GM19467 (cell line): ENCODE measurements at regions not wholly inside any gene's neighbourhood (a gene's known extent, or its start where the extent isn't known, plus 50 kb on each side); places are given as distances from the start of the nearest gene placed in this dataset.

Experiments
- ATAC-seq: cut with Tn5 transposase; IDR thresholded peaks from one replicate; pipeline ENCODE4 v1.9.1; 2021; ENCODE audit warnings: mild to moderate bottlenecking, moderate library complexity; ENCODE audit not compliant: unreplicated experiment

GRCh38 chr4:128403586-128403985 lies 116.0 kb upstream of the PGRMC2 start:
- no peak for ATAC-seq

- no peak for ATAC-seq
Measured at GRCh38 chr4:128394778-128395177, 107.2 kb upstream of the PGRMC2 start.

- ATAC-seq: no peak
Measured at GRCh38 chr4:128393101-128393704, 105.6 kb upstream of the PGRMC2 start.

GRCh38 chr4:128390475-128390996 lies 102.9 kb upstream of the PGRMC2 start:
- ATAC-seq: no peak

- ATAC-seq: no peak
Measured at GRCh38 chr4:128388796-128389195, 101.2 kb upstream of the PGRMC2 start.

- no peak for ATAC-seq
Measured at GRCh38 chr4:128388352-128388630, 100.7 kb upstream of the PGRMC2 start.

GRCh38 chr4:128387600-128388351 lies 100.2 kb upstream of the PGRMC2 start:
- no peak for ATAC-seq

- ATAC-seq: no peak
Measured at GRCh38 chr4:128386761-128387599, 99.4 kb upstream of the PGRMC2 start.

- no peak for ATAC-seq
Measured at GRCh38 chr4:128385683-128386304, 98.2 kb upstream of the PGRMC2 start.

- ATAC-seq: no peak
Measured at GRCh38 chr4:128384765-128385598, 97.4 kb upstream of the PGRMC2 start.

- no peak for ATAC-seq
Measured at GRCh38 chr4:128384091-128384520, 96.5 kb upstream of the PGRMC2 start.

GRCh38 chr4:128381748-128382559 lies 94.3 kb upstream of the PGRMC2 start:
- no peak for ATAC-seq

GRCh38 chr4:128380306-128380705 lies 92.7 kb upstream of the PGRMC2 start:
- ATAC-seq: no peak

GRCh38 chr4:128379860-128380259 lies 92.2 kb upstream of the PGRMC2 start:
- ATAC-seq: no peak

GRCh38 chr4:128378668-128379067 lies 91.1 kb upstream of the PGRMC2 start:
- ATAC-seq: no peak

GRCh38 chr4:128376958-128377357 lies 89.3 kb upstream of the PGRMC2 start:
- no peak for ATAC-seq

GRCh38 chr4:128376303-128376702 lies 88.7 kb upstream of the PGRMC2 start:
- ATAC-seq: no peak

GRCh38 chr4:128373628-128374027 lies 86.0 kb upstream of the PGRMC2 start:
- no peak for ATAC-seq

- ATAC-seq: no peak
Measured at GRCh38 chr4:128371876-128372275, 84.3 kb upstream of the PGRMC2 start.
